ENCODE measurements at regions not wholly inside any gene's neighbourhood (a gene's known extent, or its start where the extent isn't known, plus 50 kb on each side); places are given as distances from the start of the nearest gene placed in this dataset.

GRCh38 chr9:86708918-86709835, 238.1 kb downstream of the GAS1 start:
- TF ChIP-seq GATA3 (IDR thresholded peaks at IDR 0.05; ENCODE audit: low read depth, low read length): no peak
- no peak for TF ChIP-seq GATA2 (IDR thresholded peaks at IDR 0.05; ENCODE audit: low read depth, low read length)

- TF ChIP-seq GATA3 (IDR thresholded peaks at IDR 0.05; ENCODE audit: low read depth, low read length): no peak
- TF ChIP-seq GATA2 (IDR thresholded peaks at IDR 0.05; ENCODE audit: low read depth, low read length): no peak
Measured at GRCh38 chr9:86707932-86708510, 239.3 kb downstream of the GAS1 start.

DNA sequence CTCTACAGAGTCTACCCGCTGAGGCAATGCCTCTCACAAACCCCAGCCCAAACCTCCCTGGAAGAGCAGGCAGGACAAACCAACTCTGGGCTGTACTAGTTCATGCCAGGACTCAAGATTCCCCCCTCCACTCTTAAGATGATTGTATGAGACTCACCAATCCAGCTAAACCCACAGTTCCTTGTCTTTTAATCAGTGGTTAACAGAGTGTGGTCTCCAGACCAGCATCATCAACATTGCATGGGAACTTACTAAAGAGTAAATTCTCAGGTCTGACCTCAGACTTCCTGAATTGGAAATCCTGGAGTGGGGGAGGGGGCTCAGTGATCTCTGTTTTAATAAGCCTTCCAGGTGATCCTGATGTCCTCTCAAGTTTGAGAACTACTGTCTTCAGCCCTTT, 240.9 kb downstream of the GAS1 start:
- TF ChIP-seq GATA3 (IDR thresholded peaks at IDR 0.05; ENCODE audit: low read depth, low read length): no peak
- TF ChIP-seq GATA2 (IDR thresholded peaks at IDR 0.05; ENCODE audit: low read depth, low read length): no peak

GRCh38 chr9:86705490-86705889, 241.8 kb downstream of the GAS1 start:
- TF ChIP-seq GATA2 (IDR thresholded peaks at IDR 0.05; ENCODE audit: low read depth, low read length) (no peak), GATA3 (IDR thresholded peaks at IDR 0.05; ENCODE audit: low read depth, low read length) (no peak)

GRCh38 chr9:86703346-86703745, 244.0 kb downstream of the GAS1 start:
- TF ChIP-seq GATA2 (IDR thresholded peaks at IDR 0.05; ENCODE audit: low read depth, low read length): no peak
- no peak for TF ChIP-seq GATA3 (IDR thresholded peaks at IDR 0.05; ENCODE audit: low read depth, low read length)

- no peak for TF ChIP-seq GATA3 (IDR thresholded peaks at IDR 0.05; ENCODE audit: low read depth, low read length)
- no peak for TF ChIP-seq GATA2 (IDR thresholded peaks at IDR 0.05; ENCODE audit: low read depth, low read length)
Measured at GRCh38 chr9:86700629-86701028, 246.7 kb downstream of the GAS1 start.

- no peak for TF ChIP-seq GATA2 (IDR thresholded peaks at IDR 0.05; ENCODE audit: low read depth, low read length)
- TF ChIP-seq GATA3 (IDR thresholded peaks at IDR 0.05; ENCODE audit: low read depth, low read length): no peak
Measured at GRCh38 chr9:86697999-86698398, 249.3 kb downstream of the GAS1 start.

DNA sequence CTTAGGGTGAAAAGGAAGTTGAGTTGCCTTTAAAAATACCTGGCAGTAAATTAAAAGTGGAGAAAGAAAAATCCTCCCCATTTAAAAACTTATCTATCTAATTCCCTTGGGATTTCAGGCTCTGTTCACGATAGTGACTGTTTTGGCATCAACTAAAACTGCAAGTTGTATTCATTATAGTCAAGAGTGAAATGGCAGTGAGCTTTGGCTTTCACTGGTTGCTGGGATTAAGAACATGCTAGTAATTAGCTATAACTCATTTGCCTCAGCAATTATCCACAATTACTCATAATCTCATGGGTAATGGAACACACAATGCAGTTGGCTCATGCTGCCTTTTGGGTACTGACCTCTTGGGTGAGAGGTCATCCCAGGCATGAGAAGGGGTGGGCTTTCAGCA, 250.1 kb downstream of the GAS1 start:
- TF ChIP-seq GATA2 (IDR thresholded peaks at IDR 0.05; ENCODE audit: low read depth, low read length) (no peak), GATA3 (IDR thresholded peaks at IDR 0.05; ENCODE audit: low read depth, low read length) (no peak)

GRCh38 chr9:86695910-86696424, 251.3 kb downstream of the GAS1 start:
- no peak for TF ChIP-seq GATA3 (IDR thresholded peaks at IDR 0.05; ENCODE audit: low read depth, low read length)
- TF ChIP-seq GATA2 (IDR thresholded peaks at IDR 0.05; ENCODE audit: low read depth, low read length): no peak

DNA sequence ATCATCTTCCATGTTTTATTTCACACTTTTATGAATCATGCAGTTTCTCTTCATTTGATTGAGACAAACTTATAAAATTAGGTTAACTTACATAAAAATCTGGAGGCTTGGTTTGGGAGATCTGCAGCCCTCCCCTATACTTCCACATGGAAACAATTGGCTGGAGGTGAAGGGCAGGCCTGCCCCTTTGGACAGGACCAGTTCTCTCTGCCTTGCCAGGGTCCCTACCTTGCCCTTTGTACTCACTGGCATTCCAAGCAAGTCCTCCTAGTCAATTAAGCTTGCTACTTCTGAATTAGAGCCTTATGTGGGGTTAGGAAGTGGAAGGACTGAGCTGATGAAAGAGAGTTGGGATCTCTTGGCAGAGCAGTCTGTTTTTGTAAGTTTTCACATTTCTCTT, 257.3 kb downstream of the GAS1 start:
- no peak for TF ChIP-seq GATA3 (IDR thresholded peaks at IDR 0.05; ENCODE audit: low read depth, low read length)
- TF ChIP-seq GATA2 (IDR thresholded peaks at IDR 0.05; ENCODE audit: low read depth, low read length): no peak

GRCh38 chr9:86687788-86688187, 259.5 kb downstream of the GAS1 start:
- TF ChIP-seq GATA2 (IDR thresholded peaks at IDR 0.05; ENCODE audit: low read depth, low read length) (no peak), GATA3 (IDR thresholded peaks at IDR 0.05; ENCODE audit: low read depth, low read length) (no peak)

GRCh38 chr9:86685556-86685955, 261.8 kb downstream of the GAS1 start:
- TF ChIP-seq GATA2 (IDR thresholded peaks at IDR 0.05; ENCODE audit: low read depth, low read length): no peak

DNA sequence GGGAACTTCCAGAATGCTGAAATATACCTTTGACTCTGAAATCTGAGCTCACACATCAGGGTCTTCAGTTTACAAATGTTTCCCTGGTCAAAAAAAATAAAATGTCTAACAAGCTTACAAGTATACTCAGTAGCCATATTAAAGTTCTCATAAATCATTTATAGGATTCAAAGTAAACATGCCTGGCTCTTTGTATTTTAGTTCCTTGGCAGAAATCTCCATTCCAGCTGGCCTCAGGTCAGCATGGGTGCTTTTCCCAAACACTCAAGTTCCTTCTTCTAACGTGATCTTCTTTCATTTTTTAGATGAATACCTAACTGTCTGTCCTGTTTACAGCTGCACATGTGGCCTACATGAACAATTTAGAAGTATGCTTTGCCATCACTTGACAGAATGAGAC, 263.2 kb downstream of the GAS1 start:
- TF ChIP-seq GATA3 (IDR thresholded peaks at IDR 0.05; ENCODE audit: low read depth, low read length): no peak
- no peak for TF ChIP-seq GATA2 (IDR thresholded peaks at IDR 0.05; ENCODE audit: low read depth, low read length)

GRCh38 chr9:86682240-86682639, 265.1 kb downstream of the GAS1 start:
- TF ChIP-seq GATA3 (IDR thresholded peaks at IDR 0.05; ENCODE audit: low read depth, low read length): no peak
- no peak for TF ChIP-seq GATA2 (IDR thresholded peaks at IDR 0.05; ENCODE audit: low read depth, low read length)

- TF ChIP-seq GATA2 (IDR thresholded peaks at IDR 0.05; ENCODE audit: low read depth, low read length): no peak
- no peak for TF ChIP-seq GATA3 (IDR thresholded peaks at IDR 0.05; ENCODE audit: low read depth, low read length)
Measured at GRCh38 chr9:86679909-86680308, 267.4 kb downstream of the GAS1 start.
